HG03175 (cell line): ENCODE measurements at regions not wholly inside any gene's neighbourhood (a gene's known extent, or its start where the extent isn't known, plus 50 kb on each side); places are given as distances from the start of the nearest gene placed in this dataset.
"Not testable (repeated sequence)": the region's sequence is repeated elsewhere in the genome, so short reads cannot be mapped to it uniquely, and the experiment has no call there.

Source experiments
- ATAC-seq: cut with Tn5 transposase; IDR thresholded peaks from one replicate; pipeline ENCODE4 v1.9.1; 2021; ENCODE audit warnings: mild to moderate bottlenecking, moderate library complexity; ENCODE audit not compliant: unreplicated experiment

DNA sequence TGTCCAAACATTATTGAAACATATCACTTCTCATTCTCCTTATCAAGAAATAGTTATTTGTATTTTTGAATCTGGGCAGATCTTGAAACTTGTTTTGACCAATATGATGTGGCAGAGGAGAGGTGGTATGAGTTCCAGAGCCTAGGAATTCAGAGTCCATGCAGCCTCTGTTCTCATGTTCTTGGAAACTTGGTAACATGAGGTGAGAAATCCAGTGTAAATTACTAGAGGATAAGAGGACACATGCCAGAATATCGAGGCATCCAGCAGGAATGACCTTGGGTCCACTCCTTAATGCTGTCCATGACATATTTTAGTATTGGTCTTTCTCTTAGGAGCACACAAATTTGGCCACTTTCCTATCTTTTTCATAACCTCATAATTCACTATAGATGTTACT lies 1374.6 kb downstream of the FSCB start:
- ATAC-seq, result no peak

DNA sequence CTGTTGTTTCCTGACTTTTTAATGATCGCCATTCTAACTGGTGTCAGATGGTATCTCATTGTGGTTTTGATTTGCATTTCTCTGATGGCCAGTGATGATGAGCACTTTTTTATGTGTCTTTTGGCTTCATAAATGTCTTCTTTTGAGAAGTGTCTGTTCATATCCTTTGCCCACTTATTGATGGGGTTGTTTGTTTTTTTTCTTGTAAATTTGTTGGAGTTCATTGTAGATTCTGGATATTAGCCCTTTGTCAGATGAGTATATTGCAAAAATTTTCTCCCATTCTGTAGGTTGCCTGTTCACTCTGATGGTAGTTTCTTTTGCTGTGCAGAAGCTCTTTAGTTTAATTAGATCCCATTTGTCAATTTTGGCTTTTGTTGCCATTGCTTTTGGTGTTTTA lies 1378.7 kb downstream of the FSCB start:
- not testable (repeated sequence) for ATAC-seq

DNA sequence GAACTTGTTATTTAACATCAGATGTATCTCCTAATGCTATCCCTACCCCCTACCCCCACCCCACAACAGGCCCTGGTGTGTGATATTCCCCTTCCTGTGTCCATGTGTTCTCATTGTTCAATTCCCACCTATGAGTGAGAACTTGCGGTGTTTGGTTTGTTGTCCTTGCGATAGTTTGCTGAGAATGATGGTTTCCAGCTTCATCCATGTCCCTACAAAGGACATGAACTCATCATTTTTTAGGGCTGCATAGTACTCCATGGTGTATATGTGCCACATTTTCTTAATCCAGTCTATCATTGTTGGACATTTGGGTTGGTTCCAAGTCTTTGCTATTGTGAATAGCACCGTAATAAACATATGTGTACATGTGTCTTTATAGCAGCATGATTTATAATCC lies 1379.2 kb downstream of the FSCB start:
- not testable (repeated sequence) for ATAC-seq

DNA sequence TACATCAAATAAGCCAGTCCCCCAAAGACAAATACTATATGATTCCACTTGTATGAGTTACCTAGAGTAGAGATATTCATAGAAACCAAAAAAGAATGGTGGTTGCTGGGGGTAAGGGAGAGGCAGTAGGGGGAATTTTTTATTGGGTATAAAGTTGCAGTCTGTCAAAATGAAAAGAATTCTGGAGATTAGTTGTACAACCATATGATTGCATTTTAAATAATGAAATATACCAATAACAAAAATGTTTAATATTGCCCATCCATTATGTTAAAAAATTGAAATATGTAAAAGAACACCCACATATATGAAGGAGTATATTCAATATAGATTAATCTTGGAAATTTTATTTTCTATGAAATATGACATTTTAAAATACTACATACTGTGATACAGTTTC lies 1383.5 kb downstream of the FSCB start:
- ATAC-seq, result no peak

DNA sequence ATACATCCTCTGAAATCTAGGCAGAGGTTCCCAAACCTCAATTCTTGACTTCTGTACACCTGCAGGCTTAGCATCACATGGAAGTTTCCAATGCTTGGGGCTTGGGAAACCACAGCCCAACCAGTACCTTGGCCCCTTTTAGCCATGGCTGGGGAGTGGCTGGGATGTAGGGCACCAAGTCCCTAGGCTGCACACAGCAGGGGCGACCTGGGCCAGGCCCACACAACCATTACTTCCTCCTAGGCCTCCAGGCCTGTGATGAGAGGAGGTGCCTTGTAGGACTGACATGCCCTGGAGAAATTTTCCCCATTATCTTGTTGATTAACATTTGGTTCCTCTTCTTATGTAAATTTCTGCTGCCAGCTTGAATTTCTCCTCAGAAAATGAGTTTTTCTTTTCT lies 1387.4 kb downstream of the FSCB start:
- no peak for ATAC-seq

DNA sequence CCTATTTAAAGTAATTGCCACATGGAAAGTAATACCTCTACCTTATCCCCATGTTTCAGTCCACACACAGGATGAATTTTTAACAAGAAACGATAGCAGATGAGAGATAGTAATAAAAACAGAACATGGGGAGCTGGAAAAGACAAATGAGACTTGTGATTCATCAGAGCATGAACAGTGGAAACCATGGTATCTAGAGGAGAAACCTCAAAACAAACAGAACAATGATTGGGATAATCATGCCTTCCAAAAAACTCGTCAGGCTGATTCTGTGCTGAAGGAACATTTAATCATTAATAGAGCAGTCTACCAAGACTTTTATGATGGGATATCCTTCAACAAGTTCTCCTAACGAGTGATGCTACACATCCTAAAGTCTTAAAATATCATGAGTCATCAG lies 1390.7 kb downstream of the FSCB start:
- ATAC-seq, result no peak

DNA sequence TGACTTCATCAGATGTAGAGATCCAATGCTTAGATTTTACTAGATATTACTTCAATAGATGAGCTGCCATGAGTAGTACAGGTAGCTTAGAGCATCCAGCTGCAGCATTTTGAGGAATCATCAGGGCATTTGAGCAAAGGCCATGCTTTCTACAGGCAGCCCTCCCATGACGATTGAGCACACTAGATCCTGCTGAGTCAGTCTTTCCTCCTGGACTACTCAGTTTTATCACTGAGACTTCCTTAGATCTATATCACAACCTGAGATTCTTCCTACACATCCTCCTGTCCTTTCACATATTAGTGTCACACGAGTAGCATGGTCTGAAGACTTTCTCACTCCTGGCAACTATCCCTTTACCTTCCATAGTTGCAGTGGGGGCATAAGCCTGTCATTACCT lies 1401.8 kb downstream of the FSCB start:
- no peak for ATAC-seq

DNA sequence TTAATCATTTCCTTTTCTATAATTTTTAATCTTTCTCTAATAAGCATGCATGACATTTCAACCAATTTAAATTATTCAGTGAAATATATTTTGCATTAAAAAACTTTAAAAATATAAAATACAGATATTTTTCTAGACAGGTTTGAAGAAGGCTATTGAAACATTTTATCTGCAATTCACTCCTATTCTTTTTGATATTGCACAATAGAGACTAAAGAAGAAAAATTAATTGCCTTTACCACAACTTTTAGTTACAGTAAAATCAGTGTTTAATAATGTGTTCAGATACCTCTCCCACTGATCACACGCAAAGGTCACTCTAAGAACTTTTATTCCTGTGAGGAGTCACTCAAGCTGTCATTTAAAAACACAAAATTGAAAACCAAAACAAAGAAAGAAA lies 1416.7 kb downstream of the FSCB start:
- no peak for ATAC-seq

DNA sequence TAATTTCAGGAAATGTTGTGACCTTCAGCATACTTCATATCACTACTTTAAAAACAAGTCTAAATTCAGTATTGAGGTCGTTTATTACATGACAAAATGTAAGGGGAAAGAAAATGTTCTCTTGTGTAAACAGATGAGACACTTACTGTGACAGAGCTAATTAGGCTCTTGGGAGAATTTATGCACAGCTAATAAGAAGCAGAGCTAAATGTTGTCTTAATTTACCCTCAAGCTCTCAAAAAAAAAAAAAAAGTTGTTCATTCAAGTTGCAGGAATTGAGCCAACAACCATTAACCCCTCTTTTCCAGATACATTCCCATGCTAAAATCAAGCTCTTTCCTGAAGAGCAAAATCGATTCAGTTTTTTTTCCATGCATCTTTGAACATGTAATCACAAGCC lies 1419.4 kb downstream of the FSCB start:
- no peak for ATAC-seq

DNA sequence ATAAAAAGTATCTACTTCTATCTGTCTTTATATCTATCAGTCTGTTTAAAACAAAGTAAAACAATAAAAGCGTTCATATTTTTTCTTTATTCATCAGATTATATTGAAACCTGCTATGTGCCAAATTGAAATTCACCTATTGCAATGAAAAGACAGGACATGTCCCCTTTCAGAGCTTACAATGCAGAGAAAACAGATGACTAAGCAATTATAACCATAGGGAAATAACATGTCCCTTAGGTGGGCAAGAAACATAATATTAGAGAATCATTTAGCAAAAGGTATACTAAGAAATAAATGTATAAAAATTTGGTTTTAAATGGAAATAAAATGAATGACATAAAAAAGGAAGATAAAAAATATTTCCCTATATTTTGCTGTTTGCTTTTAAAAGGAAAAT lies 1421.3 kb downstream of the FSCB start:
- no peak for ATAC-seq

DNA sequence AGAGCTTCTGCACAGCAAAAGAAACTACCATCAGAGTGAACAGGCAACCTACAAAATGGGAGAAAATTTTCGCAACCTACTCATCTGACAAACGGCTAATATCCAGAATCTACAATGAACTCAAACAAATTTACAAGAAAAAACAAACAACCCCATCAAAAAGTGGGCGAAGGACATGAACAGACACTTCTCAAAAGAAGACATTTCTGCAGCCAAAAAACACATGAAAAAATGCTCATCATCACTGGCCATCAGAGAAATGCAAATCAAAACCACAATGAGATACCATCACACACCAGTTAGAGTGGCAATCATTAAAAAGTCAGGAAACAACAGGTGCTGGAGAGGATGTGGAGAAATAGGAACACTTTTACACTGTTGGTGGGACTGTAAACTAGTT lies 1439.7 kb downstream of the FSCB start:
- ATAC-seq, result not testable (repeated sequence)

DNA sequence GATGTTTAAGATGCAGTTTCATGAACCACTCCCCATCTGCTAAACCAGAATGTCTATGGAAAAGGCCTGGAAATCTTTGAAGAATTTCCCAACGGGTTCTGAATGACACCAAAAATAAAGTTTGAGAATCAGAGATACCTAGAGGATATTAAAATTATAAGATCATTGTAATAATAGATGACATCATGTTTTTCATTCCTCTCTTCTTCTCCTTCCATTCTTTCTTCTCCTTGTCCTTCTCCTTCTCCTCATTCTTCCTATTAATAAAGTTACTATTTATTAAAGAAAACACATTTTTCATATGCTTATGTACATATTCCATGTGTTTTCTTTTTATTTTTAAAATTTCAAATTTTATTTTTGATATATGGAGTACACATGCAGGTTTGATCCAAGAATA lies 1449.4 kb downstream of the LRFN5 start:
- no peak for ATAC-seq

DNA sequence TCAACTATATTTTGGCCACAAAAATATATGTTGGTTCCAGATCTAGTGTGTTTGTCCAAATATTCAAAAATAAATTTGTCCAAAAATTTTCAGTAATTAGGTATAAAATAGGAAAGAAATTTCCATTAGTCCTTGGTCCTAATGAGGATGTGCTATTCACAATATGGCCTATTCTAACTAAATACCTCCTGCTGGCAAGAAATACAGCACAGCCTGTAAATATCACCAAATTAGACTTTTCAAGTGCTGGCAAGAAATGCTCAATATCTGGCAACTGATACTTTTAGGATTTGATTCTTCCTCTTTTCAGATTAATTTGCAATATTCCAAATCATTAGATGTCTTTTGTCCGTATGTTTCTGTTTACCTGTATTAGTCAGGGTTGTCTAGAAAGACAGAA lies 1446.2 kb downstream of the LRFN5 start:
- no peak for ATAC-seq

DNA sequence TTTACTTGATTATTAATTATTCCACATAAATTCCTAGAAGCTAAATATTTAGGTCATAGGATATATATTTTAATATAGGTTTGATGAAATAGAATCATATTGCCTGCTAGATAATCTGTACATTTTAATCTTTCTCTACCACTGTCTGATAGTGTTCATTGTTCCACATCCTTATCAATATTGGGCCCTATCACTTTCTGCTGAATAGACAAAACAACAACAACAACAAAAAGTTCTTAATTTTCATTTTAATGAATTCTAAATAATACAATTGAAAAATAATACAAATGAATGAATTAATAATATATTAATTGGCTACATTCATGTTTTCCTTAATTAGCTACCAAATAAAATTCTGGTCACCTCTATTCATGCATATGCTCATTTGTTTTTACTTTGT lies 1437.2 kb downstream of the LRFN5 start:
- no peak for ATAC-seq

DNA sequence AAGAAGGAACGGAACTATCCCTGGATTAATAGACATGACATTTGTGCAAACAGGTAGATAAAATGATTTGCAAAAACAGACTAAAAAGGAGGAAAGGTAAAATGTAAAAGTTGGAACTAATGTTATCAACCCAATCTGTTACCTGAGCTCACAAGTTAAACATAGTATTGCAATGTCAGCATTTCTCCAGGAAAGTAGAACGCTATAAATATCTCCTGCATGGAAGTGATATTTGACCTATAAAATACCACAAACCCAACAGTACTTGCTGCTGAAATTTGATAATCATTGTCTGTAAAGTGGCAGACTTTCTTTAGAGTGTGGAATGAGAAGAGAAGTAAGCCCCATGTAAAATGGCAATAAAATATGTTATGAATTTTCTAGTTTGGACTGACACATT lies 1435.7 kb downstream of the LRFN5 start:
- no peak for ATAC-seq

DNA sequence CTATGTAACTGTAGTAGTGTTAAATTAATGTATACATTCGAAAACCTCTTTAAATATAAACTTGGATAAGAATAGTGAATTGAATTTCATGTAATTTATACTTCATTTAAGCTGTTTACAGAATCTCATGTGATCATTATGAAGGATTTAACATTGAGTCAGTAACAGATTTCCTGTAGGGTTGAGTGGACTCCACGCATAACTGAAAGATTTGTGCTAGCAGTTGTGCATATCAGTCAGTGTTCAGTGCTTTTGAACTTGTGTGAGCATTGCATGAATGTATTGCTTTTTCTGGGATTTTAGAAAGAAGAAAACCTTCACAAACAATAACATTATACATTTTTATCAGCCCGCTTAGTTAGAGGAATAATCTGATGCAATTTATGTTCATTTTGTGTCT lies 1435.3 kb downstream of the LRFN5 start:
- ATAC-seq, result no peak

DNA sequence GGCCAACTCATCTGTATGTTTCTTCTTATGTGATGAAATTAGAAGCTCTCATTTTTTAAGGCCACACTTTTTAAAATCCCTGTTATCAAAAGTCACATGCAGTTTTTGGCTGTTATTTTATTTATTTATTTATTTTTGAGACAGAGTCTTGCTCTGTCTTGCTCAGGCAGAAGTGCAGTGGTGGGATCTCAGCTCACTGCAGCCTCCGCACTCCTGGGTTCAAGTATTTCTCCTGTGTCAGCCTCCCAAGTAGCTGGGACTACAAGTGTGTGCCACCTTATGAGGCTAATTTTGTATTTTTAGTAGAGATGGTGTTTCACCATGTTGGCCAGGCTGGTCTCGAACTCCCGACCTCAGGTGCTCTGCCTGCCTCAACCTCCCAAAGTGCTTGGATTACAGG lies 1434.5 kb downstream of the LRFN5 start:
- ATAC-seq, result no peak

DNA sequence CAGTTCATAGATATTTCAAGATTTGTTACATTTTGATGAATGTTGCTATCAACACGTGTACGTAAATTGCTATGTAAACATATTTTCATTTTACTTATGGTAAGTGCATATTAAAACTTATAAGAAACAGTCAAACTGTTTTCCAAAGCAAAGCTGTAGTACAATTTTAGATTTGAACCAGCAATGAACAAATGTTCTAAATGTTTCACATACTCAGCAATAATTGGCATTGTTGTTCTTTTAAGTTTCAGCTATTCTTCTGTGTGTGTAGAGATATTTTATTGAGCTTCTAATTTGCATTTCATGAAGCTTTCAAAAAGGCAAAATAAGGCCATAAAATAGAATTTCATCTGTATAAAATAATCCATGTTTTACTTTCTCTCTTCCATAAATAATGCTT lies 1433.2 kb downstream of the LRFN5 start:
- ATAC-seq, result no peak

DNA sequence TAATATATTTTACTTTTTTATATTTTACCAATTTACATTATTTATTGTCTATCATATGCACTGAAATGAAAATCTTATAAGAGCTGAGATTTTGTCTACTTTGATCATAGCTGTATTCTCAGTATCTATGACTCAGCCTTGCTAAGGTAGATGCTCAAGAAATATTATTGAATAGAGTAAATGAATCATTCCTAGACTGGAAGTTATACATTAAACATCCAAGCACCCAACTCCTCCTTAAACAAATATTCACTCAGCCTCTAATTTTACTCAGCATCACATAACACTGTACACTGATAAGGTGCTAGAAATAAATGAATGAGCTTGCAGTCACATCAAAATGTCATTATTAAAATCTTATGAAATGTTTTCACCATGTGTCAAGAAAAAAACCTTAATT lies 1424.9 kb downstream of the LRFN5 start:
- no peak for ATAC-seq

DNA sequence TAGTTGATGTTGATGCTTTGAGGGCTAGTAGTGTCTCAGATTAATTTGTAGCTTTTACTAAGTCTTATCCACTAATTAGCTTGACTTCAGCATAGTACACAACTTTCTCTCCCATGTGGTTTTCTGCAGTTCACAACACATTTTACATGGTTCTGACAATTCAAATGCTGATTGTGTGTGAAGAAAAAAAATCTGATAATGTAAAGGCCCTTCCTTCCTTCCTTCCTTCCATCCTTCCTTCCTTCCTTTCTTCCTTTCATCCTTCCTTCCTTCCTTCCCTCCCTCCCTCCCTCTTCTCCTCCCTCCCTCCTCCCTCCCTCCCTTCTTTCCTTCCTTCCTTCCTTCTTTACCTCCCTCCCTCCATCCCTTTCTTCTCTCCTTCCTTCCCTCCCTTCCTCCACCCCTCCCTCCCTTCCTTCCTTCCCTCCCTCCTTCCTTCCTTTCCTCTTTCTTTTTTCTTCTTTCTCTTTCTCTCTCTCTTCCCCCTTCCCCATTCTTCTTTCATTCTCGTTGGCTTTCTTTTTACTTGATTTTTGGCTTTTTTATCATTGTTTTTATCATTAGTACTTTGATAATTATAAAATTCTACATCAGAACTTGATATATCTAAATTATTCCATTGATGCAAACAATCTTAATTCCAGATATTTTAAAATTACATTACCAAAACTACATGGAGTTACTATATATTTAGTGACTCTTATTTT lies 1415.6 kb downstream of the LRFN5 start:
- no peak for ATAC-seq

DNA sequence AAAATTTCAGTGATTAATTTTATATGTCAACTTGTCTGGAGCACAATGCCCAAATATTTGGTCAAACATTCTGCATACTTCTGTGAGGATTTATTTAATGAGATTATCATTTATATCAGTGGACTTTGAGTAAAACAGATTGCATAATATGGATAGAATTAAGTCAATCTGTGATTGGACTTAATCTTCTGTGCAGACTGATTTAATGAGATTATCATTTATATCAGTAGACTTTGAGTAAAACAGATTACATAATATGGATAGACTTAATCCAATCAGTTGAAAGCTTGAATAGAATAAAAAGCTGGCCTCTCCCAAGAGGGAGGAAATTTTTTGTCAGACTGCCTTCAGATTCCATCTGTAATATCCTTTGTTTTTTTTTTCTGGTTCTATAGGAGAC lies 1413.2 kb downstream of the LRFN5 start:
- no peak for ATAC-seq

DNA sequence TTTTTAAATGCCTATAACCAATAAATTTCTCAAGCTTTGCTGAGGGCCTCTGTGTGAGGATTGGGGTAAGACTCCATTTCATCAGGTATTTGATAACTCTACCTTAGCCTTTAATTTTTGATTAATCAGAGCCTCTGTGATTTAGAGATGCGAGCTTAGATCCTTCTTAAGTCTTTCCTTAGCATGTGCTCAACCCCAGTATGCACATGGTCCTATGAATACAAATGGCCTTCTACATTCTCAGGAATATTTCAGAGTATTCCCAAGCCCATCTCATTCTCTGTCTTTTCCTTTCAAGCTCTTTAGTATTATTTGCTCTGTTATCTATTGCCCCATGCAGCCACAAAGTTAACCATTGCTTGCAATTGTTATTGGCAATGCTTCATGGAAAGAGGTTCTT lies 1407.7 kb downstream of the LRFN5 start:
- no peak for ATAC-seq

DNA sequence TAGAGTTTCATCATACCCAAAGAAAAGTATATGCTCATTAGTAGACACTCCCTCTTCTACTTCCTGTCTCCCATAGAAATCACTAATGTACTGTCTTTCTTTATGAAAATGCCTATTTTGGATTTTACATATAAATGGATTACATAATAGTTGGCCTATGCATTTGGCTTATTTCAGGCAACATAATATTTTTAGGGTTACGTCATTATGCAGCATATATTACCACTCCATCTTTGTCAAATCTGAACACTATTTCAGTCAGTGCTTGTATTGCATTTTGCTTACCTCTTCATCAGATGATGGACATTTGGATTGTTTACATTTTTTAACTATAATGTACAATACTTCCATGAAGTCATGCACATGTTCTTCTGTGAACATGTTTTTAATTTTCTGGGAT lies 1406.1 kb downstream of the LRFN5 start:
- ATAC-seq, result no peak
